ENCODE measurements at regions not wholly inside any gene's neighbourhood (a gene's known extent, or its start where the extent isn't known, plus 50 kb on each side); places are given as distances from the start of the nearest gene placed in this dataset.

DNA sequence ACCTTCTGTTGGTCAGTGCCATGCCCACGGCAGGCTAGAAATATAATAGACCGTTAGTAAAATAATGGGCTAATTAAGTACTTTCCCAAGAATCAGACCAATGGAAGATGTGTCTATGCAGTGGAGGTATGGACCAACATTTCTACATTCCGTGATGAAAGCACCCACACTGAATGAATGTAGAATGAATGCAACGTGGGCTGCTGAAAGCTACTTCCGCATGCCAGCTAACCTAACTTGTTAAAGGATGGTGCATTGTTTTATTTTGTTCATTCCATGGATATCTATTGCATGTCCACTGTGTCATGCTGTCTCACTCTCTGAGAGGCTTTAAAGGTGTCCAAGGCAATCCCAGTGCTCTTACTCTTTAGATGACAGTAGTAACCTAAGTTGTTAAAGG is 112.9 kb upstream of the CAV2 start:
- Histone ChIP-seq H3K4me1 (ENCODE audit: low read depth, poor library complexity, severe bottlenecking) (no peaks in the 10 kb centered on the region), H3K27me3 (ENCODE audit: insufficient read depth, low read depth) (no peaks in the 10 kb centered on the region), H2AFZ (ENCODE audit: low read depth) (no peak overlapping the region), H3K9ac (no peak overlapping the region), H4K20me1 (ENCODE audit: insufficient read depth) (no peaks in the 10 kb centered on the region), H3K36me3 (ENCODE audit: insufficient read depth) (no peaks in the 10 kb centered on the region), H3K4me2 (no peak overlapping the region), H3K79me2 (ENCODE audit: insufficient read depth, low read depth) (no peaks in the 10 kb centered on the region), H3K4me3 (IDR thresholded peaks at IDR 0.05; ENCODE audit: insufficient read depth, low read depth, low read length) (no peak overlapping the region), H3K27ac (no peak overlapping the region)
- TF ChIP-seq, protein P1, sequence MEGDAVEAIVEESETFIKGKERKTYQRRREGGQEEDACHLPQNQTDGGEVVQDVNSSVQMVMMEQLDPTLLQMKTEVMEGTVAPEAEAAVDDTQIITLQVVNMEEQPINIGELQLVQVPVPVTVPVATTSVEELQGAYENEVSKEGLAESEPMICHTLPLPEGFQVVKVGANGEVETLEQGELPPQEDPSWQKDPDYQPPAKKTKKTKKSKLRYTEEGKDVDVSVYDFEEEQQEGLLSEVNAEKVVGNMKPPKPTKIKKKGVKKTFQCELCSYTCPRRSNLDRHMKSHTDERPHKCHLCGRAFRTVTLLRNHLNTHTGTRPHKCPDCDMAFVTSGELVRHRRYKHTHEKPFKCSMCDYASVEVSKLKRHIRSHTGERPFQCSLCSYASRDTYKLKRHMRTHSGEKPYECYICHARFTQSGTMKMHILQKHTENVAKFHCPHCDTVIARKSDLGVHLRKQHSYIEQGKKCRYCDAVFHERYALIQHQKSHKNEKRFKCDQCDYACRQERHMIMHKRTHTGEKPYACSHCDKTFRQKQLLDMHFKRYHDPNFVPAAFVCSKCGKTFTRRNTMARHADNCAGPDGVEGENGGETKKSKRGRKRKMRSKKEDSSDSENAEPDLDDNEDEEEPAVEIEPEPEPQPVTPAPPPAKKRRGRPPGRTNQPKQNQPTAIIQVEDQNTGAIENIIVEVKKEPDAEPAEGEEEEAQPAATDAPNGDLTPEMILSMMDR (conservative IDR thresholded peaks at IDR 0.05; ENCODE audit: low read depth, low read length): no peak

DNA sequence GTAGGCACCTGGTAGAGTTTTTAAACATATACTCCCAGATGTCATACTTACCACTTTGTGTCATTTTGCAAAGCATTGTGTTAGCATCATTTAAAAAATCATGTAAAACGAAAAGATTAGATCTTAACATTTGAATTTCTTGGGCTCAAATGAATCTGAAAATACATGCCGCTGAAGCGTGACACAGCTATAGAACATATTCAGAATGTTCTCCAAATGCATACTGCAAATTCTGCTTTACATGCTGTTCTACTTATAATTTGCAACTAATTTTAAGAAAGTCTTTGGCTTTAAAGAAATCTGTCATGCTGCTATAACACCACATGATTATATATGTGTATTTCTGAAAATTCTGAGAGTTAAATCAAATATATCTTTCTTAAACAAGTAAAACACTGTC is 109.2 kb upstream of the CAV2 start:
- Histone ChIP-seq H3K9ac (no peak overlapping the region), H2AFZ (ENCODE audit: low read depth) (no peak overlapping the region), H3K4me2 (no peak overlapping the region), H3K4me3 (IDR thresholded peaks at IDR 0.05; ENCODE audit: insufficient read depth, low read depth, low read length) (no peak overlapping the region), H3K4me1 (ENCODE audit: low read depth, poor library complexity, severe bottlenecking) (no peaks in the 10 kb centered on the region), H3K79me2 (ENCODE audit: insufficient read depth, low read depth) (no peaks in the 10 kb centered on the region), H3K27me3 (ENCODE audit: insufficient read depth, low read depth) (no peaks in the 10 kb centered on the region), H3K27ac (no peak overlapping the region), H3K36me3 (ENCODE audit: insufficient read depth) (no peaks in the 10 kb centered on the region), H4K20me1 (ENCODE audit: insufficient read depth) (no peaks in the 10 kb centered on the region)
- TF ChIP-seq, protein P1 (conservative IDR thresholded peaks at IDR 0.05; ENCODE audit: low read depth, low read length): no peak

DNA sequence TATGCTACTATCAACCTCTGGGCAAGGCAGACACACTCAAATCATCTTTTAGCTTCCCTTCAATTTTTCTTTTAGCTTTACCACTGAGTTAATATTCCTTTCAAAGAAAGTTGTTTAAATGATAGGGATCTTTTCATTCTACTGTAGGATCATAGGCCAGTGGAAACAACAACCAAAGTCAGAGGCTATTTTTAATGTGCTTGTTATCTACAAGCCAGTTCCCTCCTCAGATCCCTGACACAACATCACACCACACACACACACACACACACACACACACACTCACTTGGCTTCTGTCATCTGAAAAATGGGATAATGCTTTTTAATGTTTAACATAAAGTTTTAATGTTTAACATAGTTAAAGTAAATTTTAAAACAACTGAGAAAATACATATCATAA is 106.7 kb upstream of the CAV2 start:
- Histone ChIP-seq H3K4me2 (no peak overlapping the region), H3K27me3 (ENCODE audit: insufficient read depth, low read depth) (no peaks in the 10 kb centered on the region), H3K79me2 (ENCODE audit: insufficient read depth, low read depth) (no peaks in the 10 kb centered on the region), H3K27ac (no peak overlapping the region), H2AFZ (ENCODE audit: low read depth) (no peak overlapping the region), H3K36me3 (ENCODE audit: insufficient read depth) (no peaks in the 10 kb centered on the region), H3K4me1 (ENCODE audit: low read depth, poor library complexity, severe bottlenecking) (no peaks in the 10 kb centered on the region), H4K20me1 (ENCODE audit: insufficient read depth) (no peaks in the 10 kb centered on the region), H3K9ac (no peak overlapping the region), H3K4me3 (IDR thresholded peaks at IDR 0.05; ENCODE audit: insufficient read depth, low read depth, low read length) (no peak overlapping the region)
- TF ChIP-seq, protein P1 (conservative IDR thresholded peaks at IDR 0.05; ENCODE audit: low read depth, low read length): no peak

DNA sequence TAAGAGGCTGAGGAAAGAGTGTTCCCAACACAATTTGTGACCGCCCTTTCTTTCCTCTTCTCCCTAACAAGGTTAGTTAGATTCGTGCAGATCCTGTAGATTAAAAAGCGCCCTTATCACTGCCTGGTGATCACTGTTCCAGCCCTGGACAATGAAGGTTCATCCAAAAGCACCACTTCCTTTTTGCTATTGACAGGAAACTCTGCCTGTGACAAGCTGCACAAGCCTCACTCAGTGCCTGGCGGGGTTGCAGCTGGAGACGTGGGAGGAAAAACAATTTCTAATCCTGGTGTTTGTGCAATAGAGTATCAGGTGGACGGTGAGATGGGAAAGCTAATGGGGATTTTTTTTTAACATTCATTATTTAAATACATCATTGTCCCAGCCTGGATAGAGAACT is 105.9 kb upstream of the CAV2 start:
- Histone ChIP-seq H3K36me3 (ENCODE audit: insufficient read depth) (no peaks in the 10 kb centered on the region), H3K27ac (no peak overlapping the region), H3K4me1 (ENCODE audit: low read depth, poor library complexity, severe bottlenecking) (no peaks in the 10 kb centered on the region), H3K27me3 (ENCODE audit: insufficient read depth, low read depth) (no peaks in the 10 kb centered on the region), H3K9ac (no peak overlapping the region), H3K79me2 (ENCODE audit: insufficient read depth, low read depth) (no peaks in the 10 kb centered on the region), H3K4me2 (no peak overlapping the region), H4K20me1 (ENCODE audit: insufficient read depth) (no peaks in the 10 kb centered on the region), H3K4me3 (IDR thresholded peaks at IDR 0.05; ENCODE audit: insufficient read depth, low read depth, low read length) (no peak overlapping the region), H2AFZ (ENCODE audit: low read depth) (no peak overlapping the region)
- TF ChIP-seq, protein P1 (conservative IDR thresholded peaks at IDR 0.05; ENCODE audit: low read depth, low read length): no peak

DNA sequence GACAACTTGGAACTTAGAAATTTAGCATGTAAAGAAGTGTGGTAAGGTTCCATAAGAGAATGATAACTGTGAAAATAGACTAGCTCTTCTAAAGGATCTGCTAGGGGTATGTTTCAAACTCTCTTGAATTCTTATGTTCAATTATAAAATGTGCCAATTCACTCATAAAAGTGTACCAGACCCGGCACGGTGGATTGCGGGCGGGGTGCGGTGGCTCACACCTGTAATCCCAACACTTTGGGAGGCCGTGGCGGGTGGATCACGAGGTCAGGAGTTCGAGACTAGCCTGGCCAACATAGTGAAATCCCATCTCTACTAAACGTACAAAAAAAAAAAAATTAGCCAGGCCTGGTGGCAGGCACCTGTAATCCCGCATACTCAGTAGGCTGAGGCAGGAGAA is 105.4 kb upstream of the CAV2 start:
- Histone ChIP-seq H3K4me3 (IDR thresholded peaks at IDR 0.05; ENCODE audit: insufficient read depth, low read depth, low read length) (no peak overlapping the region), H3K27me3 (ENCODE audit: insufficient read depth, low read depth) (no peaks in the 10 kb centered on the region), H4K20me1 (ENCODE audit: insufficient read depth) (no peaks in the 10 kb centered on the region), H3K79me2 (ENCODE audit: insufficient read depth, low read depth) (no peaks in the 10 kb centered on the region), H2AFZ (ENCODE audit: low read depth) (no peak overlapping the region), H3K9ac (no peak overlapping the region), H3K4me1 (ENCODE audit: low read depth, poor library complexity, severe bottlenecking) (no peaks in the 10 kb centered on the region), H3K27ac (no peak overlapping the region), H3K36me3 (ENCODE audit: insufficient read depth) (no peaks in the 10 kb centered on the region), H3K4me2 (no peak overlapping the region)
- TF ChIP-seq, protein P1 (conservative IDR thresholded peaks at IDR 0.05; ENCODE audit: low read depth, low read length): no peak
